ENCODE measurements at regions not wholly inside any gene's neighbourhood (a gene's known extent, or its start where the extent isn't known, plus 50 kb on each side); places are given as distances from the start of the nearest gene placed in this dataset.

DNA sequence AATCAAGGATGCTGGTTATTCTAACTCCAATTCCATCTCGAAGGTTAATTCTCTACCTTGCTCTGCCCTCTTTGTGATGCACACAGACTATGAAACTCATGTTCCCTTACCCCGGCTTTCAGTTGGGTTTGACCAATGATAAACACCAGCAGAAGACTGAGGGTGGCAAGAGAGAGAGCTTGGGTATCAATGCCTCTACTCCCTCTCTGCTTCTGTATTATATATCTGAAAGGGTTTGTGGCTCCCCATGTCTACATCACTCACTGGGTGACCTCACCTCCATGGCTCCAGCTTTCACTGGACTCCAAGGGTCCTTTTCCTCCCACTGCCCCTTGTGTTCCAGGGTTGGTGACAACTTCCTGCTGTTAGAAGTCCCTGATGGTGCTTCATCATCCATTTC is 659.0 kb upstream of the TBX3 start:
- peaks cover 0 to 18% of the 10 kb centered on the region in 2 experiments; a peak in 2 of 4 replicates for H3K4me1 ChIP-seq (ENCODE audit: control insufficient read depth in 1 of 2, insufficient read depth in 2 of 2, low read length in 2 of 2)
- no peak overlapping the region for H3K4me2 ChIP-seq (ENCODE audit: low read length)
- TF ChIP-seq CEBPB (IDR thresholded peaks at IDR 0.05; ENCODE audit: low read depth) (no peak), JUND (IDR thresholded peaks at IDR 0.05) (no peak)
- no peak overlapping the region for H3K4me3 ChIP-seq (replicated peaks in 1 of 2; ENCODE audit: low read depth in 1 of 2, low read length in 2 of 2)
- ATAC-seq (no peak), DNase-seq (ENCODE audit: low read depth, low spot score) (no peak)
- no peaks in the 10 kb centered on the region for H3K27me3 ChIP-seq (ENCODE audit: insufficient read depth, low read length)
- H2AFZ ChIP-seq (ENCODE audit: low read depth, low read length, poor library complexity, severe bottlenecking), result no peak overlapping the region
- H4K20me1 ChIP-seq (ENCODE audit: insufficient read depth), result no peaks in the 10 kb centered on the region
- intact Hi-C loops (cut with micrococcal nuclease), result no loop called here
- H3K9me2 ChIP-seq (ENCODE audit: insufficient read depth), result no peaks in the 10 kb centered on the region
- CTCF ChIA-PET, result no interaction called here
- no peaks in the 10 kb centered on the region; a peak in 1 of 4 replicates for H3K9me3 ChIP-seq (ENCODE audit: control insufficient read depth in 1 of 2, insufficient read depth in 1 of 2, low read depth in 1 of 2, low read length in 2 of 2)
- BruUV-seq (replicated peaks), result no TSS peak
- H3K36me3 ChIP-seq (ENCODE audit: control insufficient read depth in 1 of 2, insufficient read depth in 2 of 2, low read length in 2 of 2), result no peaks in the 10 kb centered on the region
- no peaks in the 10 kb centered on the region for H3K79me2 ChIP-seq (ENCODE audit: insufficient read depth, low read length)
- no peak overlapping the region for H3K27ac ChIP-seq (ENCODE audit: low read depth, low read length)
- no peak overlapping the region for H3K9ac ChIP-seq (ENCODE audit: low read length)
- POLR2A ChIA-PET, result no interaction called here
- RAD21 ChIA-PET (ENCODE audit: low non-redundant PET in 1 of 2, low total read pairs in 2 of 2, uncharacterized antibody in 2 of 2, unreplicated experiment in 2 of 2), result no interaction called here

DNA sequence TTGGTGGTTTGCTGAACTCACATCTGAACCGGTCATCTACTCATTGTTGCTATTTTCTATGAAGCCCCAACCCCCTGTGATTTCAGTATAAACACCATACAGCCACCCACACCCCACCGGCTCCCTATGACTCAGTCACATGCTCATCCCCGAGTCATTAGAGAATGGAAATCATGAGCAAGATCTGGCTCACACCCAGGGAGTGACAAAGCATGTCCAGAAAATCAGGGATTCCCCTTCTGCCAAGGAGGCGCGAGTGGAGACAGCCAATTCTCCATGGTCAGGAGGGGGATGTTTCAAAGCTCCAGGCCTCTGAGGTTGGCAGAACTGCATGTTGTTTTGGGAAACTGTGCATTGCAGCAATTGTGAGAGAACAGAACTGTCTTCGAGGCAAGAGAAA is 657.5 kb upstream of the TBX3 start:
- no TSS peak for BruUV-seq (replicated peaks)
- H3K9me2 ChIP-seq (ENCODE audit: insufficient read depth), result no peaks in the 10 kb centered on the region
- H3K79me2 ChIP-seq (ENCODE audit: insufficient read depth, low read length), result no peaks in the 10 kb centered on the region
- intact Hi-C loops (cut with micrococcal nuclease), result no loop called here
- peak overlapping the region; percentile 50 for H3K4me2 ChIP-seq (ENCODE audit: low read length)
- no peaks in the 10 kb centered on the region for H4K20me1 ChIP-seq (ENCODE audit: insufficient read depth)
- peaks cover 2% of the 10 kb centered on the region; the same call in 1 of the 2 replicates for H3K27me3 ChIP-seq (ENCODE audit: insufficient read depth, low read length)
- no peak overlapping the region for H3K4me3 ChIP-seq (replicated peaks in 1 of 2; ENCODE audit: low read depth in 1 of 2, low read length in 2 of 2)
- no peaks in the 10 kb centered on the region for H3K36me3 ChIP-seq (ENCODE audit: control insufficient read depth in 1 of 2, insufficient read depth in 2 of 2, low read length in 2 of 2)
- peak overlapping the region; percentile 67 for H2AFZ ChIP-seq (ENCODE audit: low read depth, low read length, poor library complexity, severe bottlenecking)
- no peak overlapping the region for H3K9ac ChIP-seq (ENCODE audit: low read length)
- ChIA-PET RAD21 (ENCODE audit: low non-redundant PET in 1 of 2, low total read pairs in 2 of 2, uncharacterized antibody in 2 of 2, unreplicated experiment in 2 of 2) (no interaction called here), POLR2A (no interaction called here), CTCF (no interaction called here)
- H3K4me1 ChIP-seq (ENCODE audit: control insufficient read depth in 1 of 2, insufficient read depth in 2 of 2, low read length in 2 of 2), result peaks cover 0 to 25% of the 10 kb centered on the region in 2 experiments; a peak in 2 of 4 replicates
- H3K27ac ChIP-seq (ENCODE audit: low read depth, low read length), result no peak overlapping the region
- H3K9me3 ChIP-seq (ENCODE audit: control insufficient read depth in 1 of 2, insufficient read depth in 1 of 2, low read depth in 1 of 2, low read length in 2 of 2), result no peaks in the 10 kb centered on the region; a peak in 1 of 4 replicates
- ATAC-seq (peak; percentile 69), DNase-seq (ENCODE audit: low read depth, low spot score) (peak; percentile 72)
- TF ChIP-seq, protein P1, sequence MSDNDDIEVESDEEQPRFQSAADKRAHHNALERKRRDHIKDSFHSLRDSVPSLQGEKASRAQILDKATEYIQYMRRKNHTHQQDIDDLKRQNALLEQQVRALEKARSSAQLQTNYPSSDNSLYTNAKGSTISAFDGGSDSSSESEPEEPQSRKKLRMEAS (IDR thresholded peaks at IDR 0.05), result peak; percentile 80
- TF ChIP-seq EZH2phosphoT487 (IDR thresholded peaks at IDR 0.05; ENCODE audit: borderline replicate concordance), result no peak
- TF ChIP-seq RAD21 (IDR thresholded peaks at IDR 0.05; ENCODE audit: low read depth), result no peak
- peak; percentile 56 for TF ChIP-seq CEBPB (IDR thresholded peaks at IDR 0.05; ENCODE audit: low read depth)
- peak; percentile 96 for TF ChIP-seq JUND (IDR thresholded peaks at IDR 0.05)
- peak; percentile 74 for TF ChIP-seq EGR1 (IDR thresholded peaks at IDR 0.05; ENCODE audit: low read depth)
- TF ChIP-seq, protein P2, sequence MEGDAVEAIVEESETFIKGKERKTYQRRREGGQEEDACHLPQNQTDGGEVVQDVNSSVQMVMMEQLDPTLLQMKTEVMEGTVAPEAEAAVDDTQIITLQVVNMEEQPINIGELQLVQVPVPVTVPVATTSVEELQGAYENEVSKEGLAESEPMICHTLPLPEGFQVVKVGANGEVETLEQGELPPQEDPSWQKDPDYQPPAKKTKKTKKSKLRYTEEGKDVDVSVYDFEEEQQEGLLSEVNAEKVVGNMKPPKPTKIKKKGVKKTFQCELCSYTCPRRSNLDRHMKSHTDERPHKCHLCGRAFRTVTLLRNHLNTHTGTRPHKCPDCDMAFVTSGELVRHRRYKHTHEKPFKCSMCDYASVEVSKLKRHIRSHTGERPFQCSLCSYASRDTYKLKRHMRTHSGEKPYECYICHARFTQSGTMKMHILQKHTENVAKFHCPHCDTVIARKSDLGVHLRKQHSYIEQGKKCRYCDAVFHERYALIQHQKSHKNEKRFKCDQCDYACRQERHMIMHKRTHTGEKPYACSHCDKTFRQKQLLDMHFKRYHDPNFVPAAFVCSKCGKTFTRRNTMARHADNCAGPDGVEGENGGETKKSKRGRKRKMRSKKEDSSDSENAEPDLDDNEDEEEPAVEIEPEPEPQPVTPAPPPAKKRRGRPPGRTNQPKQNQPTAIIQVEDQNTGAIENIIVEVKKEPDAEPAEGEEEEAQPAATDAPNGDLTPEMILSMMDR (IDR thresholded peaks at IDR 0.05 in 2 of 3, conservative IDR thresholded peaks at IDR 0.05 in 1 of 3; ENCODE audit: borderline replicate concordance in 1 of 3, insufficient read depth in 1 of 3, low read depth in 2 of 3, low read length in 2 of 3), result no peak
- TF ChIP-seq SIN3A (IDR thresholded peaks at IDR 0.05; ENCODE audit: low read depth), result 0 out of 2 replicates have a peak, but pooled peaks have one; percentile 36
- no peak for TF ChIP-seq ZNF274 (IDR thresholded peaks at IDR 0.05; ENCODE audit: low read depth, low read length)
- TF ChIP-seq, protein P3, sequence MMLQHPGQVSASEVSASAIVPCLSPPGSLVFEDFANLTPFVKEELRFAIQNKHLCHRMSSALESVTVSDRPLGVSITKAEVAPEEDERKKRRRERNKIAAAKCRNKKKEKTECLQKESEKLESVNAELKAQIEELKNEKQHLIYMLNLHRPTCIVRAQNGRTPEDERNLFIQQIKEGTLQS (IDR thresholded peaks at IDR 0.05), result peak; percentile 64; the same call in 1 of the 2 replicates
- peak; percentile 98 for TF ChIP-seq FOSL1 (IDR thresholded peaks at IDR 0.05; ENCODE audit: low read depth)
- TF ChIP-seq POLR2AphosphoS5 (IDR thresholded peaks at IDR 0.05; ENCODE audit: low read depth, low read length), result peak; percentile 66
- no peak for TF ChIP-seq POLR2A (IDR thresholded peaks at IDR 0.05; ENCODE audit: borderline replicate concordance, extremely low read depth, insufficient read depth, insufficient read length)
- TF ChIP-seq TCF7L2 (IDR thresholded peaks at IDR 0.05; ENCODE audit: borderline replicate concordance, extremely low read depth, insufficient read depth, insufficient read length), result no peak
- no peak for TF ChIP-seq ZFX (IDR thresholded peaks at IDR 0.05)
- TF ChIP-seq, protein P4, sequence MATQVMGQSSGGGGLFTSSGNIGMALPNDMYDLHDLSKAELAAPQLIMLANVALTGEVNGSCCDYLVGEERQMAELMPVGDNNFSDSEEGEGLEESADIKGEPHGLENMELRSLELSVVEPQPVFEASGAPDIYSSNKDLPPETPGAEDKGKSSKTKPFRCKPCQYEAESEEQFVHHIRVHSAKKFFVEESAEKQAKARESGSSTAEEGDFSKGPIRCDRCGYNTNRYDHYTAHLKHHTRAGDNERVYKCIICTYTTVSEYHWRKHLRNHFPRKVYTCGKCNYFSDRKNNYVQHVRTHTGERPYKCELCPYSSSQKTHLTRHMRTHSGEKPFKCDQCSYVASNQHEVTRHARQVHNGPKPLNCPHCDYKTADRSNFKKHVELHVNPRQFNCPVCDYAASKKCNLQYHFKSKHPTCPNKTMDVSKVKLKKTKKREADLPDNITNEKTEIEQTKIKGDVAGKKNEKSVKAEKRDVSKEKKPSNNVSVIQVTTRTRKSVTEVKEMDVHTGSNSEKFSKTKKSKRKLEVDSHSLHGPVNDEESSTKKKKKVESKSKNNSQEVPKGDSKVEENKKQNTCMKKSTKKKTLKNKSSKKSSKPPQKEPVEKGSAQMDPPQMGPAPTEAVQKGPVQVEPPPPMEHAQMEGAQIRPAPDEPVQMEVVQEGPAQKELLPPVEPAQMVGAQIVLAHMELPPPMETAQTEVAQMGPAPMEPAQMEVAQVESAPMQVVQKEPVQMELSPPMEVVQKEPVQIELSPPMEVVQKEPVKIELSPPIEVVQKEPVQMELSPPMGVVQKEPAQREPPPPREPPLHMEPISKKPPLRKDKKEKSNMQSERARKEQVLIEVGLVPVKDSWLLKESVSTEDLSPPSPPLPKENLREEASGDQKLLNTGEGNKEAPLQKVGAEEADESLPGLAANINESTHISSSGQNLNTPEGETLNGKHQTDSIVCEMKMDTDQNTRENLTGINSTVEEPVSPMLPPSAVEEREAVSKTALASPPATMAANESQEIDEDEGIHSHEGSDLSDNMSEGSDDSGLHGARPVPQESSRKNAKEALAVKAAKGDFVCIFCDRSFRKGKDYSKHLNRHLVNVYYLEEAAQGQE (IDR thresholded peaks at IDR 0.05; ENCODE audit: low read depth), result no peak
- TF ChIP-seq CBX3 (IDR thresholded peaks at IDR 0.05; ENCODE audit: low read depth), result peak; percentile 94

Data from HCT116 (cell line).